HEK293T (cell line): ENCODE measurements at regions not wholly inside any gene's neighbourhood (a gene's known extent, or its start where the extent isn't known, plus 50 kb on each side); places are given as distances from the start of the nearest gene placed in this dataset.
A peak's percentile ranks its signal among the peaks of the same experiment; 100 is the strongest.

Source experiments
- ARNT ChIP-seq: fragments of 450-650 bp; IDR thresholded peaks from 2 replicates; pipeline ENCODE4 v1.6.1; 2017; ENCODE audit warnings: mild to moderate bottlenecking
- BHLHE40 ChIP-seq: fragments of 450-650 bp; IDR thresholded peaks from 2 replicates; pipeline ENCODE4 v1.6.1; 2016; ENCODE audit warnings: mild to moderate bottlenecking, moderate library complexity, borderline replicate concordance
- CTBP1 ChIP-seq: fragments of 450-650 bp; IDR thresholded peaks from 2 replicates; pipeline ENCODE4 v1.6.1; 2016; ENCODE audit warnings: borderline replicate concordance
- ELF4 ChIP-seq: fragments of 450-650 bp; IDR thresholded peaks from 2 replicates; pipeline ENCODE4 v1.6.1; 2017; ENCODE audit warnings: antibody characterized with exemption
- FOXA1 ChIP-seq: fragments of 450-650 bp; IDR thresholded peaks from 2 replicates; pipeline ENCODE4 v1.6.1; 2016; ENCODE audit warnings: mild to moderate bottlenecking
- FOXK2 ChIP-seq: fragments of 450-650 bp; IDR thresholded peaks from 2 replicates; pipeline ENCODE4 v1.6.1; 2016; ENCODE audit warnings: mild to moderate bottlenecking
- FOXM1 ChIP-seq: fragments of 450-650 bp; IDR thresholded peaks from 2 replicates; pipeline ENCODE4 v1.6.1; 2017; ENCODE audit warnings: mild to moderate bottlenecking, borderline replicate concordance
- HDGF ChIP-seq: fragments of 450-650 bp; IDR thresholded peaks from 2 replicates; pipeline ENCODE4 v1.6.1; 2017; ENCODE audit warnings: antibody characterized with exemption, borderline replicate concordance
- L3MBTL2 ChIP-seq: fragments of 450-650 bp; conservative IDR thresholded peaks from 2 replicates; pipeline ENCODE4 v1.6.1; 2016; ENCODE audit warnings: mild to moderate bottlenecking
- LEF1 ChIP-seq: fragments of 450-650 bp; IDR thresholded peaks from 2 replicates; pipeline ENCODE4 v1.6.1; 2017; ENCODE audit warnings: mild to moderate bottlenecking, borderline replicate concordance
- NFRKB ChIP-seq: fragments of 450-650 bp; IDR thresholded peaks from 2 replicates; pipeline ENCODE4 v1.6.1; 2016; ENCODE audit warnings: mild to moderate bottlenecking, moderate library complexity
- SP1 ChIP-seq: fragments of 450-650 bp; IDR thresholded peaks from 2 replicates; pipeline ENCODE4 v1.6.1; 2017
- TARDBP ChIP-seq: fragments of 450-650 bp; IDR thresholded peaks from 2 replicates; pipeline ENCODE4 v1.6.1; 2016
- ZNF384 ChIP-seq: fragments of 450-650 bp; IDR thresholded peaks from 2 replicates; pipeline ENCODE4 v1.6.1; 2016

- TF ChIP-seq SP1, result no peak
- TF ChIP-seq CTBP1, result no peak
- TF ChIP-seq FOXM1, result no peak
- no peak for TF ChIP-seq NFRKB
- TF ChIP-seq LEF1, result no peak
- no peak for TF ChIP-seq BHLHE40
- no peak for TF ChIP-seq TARDBP
- 0 out of 2 replicates have a peak, but pooled peaks have one; percentile 23 for TF ChIP-seq ZNF384
- TF ChIP-seq HDGF, result no peak
- TF ChIP-seq FOXA1, result no peak
- no peak for TF ChIP-seq L3MBTL2
- TF ChIP-seq ARNT, result no peak
- no peak for TF ChIP-seq FOXK2
- no peak for TF ChIP-seq ELF4
Measured at GRCh38 chr14:71168564-71169427, 261.5 kb downstream of the PCNX1 start.
